ENCODE measurements at regions not wholly inside any gene's neighbourhood (a gene's known extent, or its start where the extent isn't known, plus 50 kb on each side); places are given as distances from the start of the nearest gene placed in this dataset.

GRCh38 chr1:172874950-172875349 lies 175.8 kb downstream of the TNFSF18 start:
- ATAC-seq (ENCODE audit: low read depth): no peak
- Histone ChIP-seq H3K14ac (replicated peaks; ENCODE audit: low read depth, low read length) (no peak overlapping the region), H3K56ac (ENCODE audit: extremely low read depth, insufficient read depth, low read length) (no peak overlapping the region), H3K9me1 (ENCODE audit: insufficient read depth, low read length) (no peaks in the 10 kb centered on the region; the same call in 1 of the 2 replicates), H3K4me2 (ENCODE audit: low read depth, low read length) (no peak overlapping the region), H3K18ac (ENCODE audit: low read depth, low read length) (peak overlapping the region; percentile 6; the same call in 1 of the 2 replicates), H3K9me3 (ENCODE audit: control insufficient read depth, insufficient read depth, low read length) (no peaks in the 10 kb centered on the region), H4K91ac (ENCODE audit: insufficient read depth, low read depth, low read length) (no peak overlapping the region), H3K27ac (ENCODE audit: insufficient read depth, low read length) (no peak overlapping the region), H4K8ac (ENCODE audit: low read depth in 2 of 2, low read length in 2 of 2) (peak overlapping the region in 1 of 2 experiments; percentile 52; a peak in 1 of 4 replicates), H2BK15ac (ENCODE audit: low read depth, low read length) (0 out of 3 replicates have a peak overlapping the region, but pooled peaks have one; percentile 64), H3K79me1 (ENCODE audit: low read depth in 1 of 2, low read length in 2 of 2) (no peaks in the 10 kb centered on the region), H2AK5ac (ENCODE audit: low read depth, low read length) (peak overlapping the region; percentile 64; the same call in 1 of the 2 replicates), H3K4ac (ENCODE audit: low read depth, low read length) (no peak overlapping the region), H2AK9ac (replicated peaks; ENCODE audit: low read depth, low read length, poor library complexity) (no peak overlapping the region), H2AFZ (replicated peaks; ENCODE audit: low read length, poor library complexity) (no peak overlapping the region), H3K27me3 (ENCODE audit: control insufficient read depth, insufficient read depth, low read length) (no peaks in the 10 kb centered on the region), H3K23ac (ENCODE audit: low read depth, low read length) (no peak overlapping the region), H2BK20ac (ENCODE audit: low read depth, low read length) (no peak overlapping the region), H3K4me1 (ENCODE audit: control insufficient read depth, insufficient read depth, low read length) (peaks cover 2% of the 10 kb centered on the region; the same call in 1 of the 2 replicates), H3K4me3 (ENCODE audit: insufficient read depth, low read depth, low read length) (no peak overlapping the region), H4K20me1 (ENCODE audit: insufficient read depth, low read length) (no peaks in the 10 kb centered on the region), H2BK5ac (ENCODE audit: low read depth, low read length, poor library complexity, severe bottlenecking) (no peak overlapping the region), H3K36me3 (ENCODE audit: control insufficient read depth, insufficient read depth, low read length) (no peaks in the 10 kb centered on the region), H2BK120ac (ENCODE audit: low read depth, low read length) (no peak overlapping the region), H4K5ac (ENCODE audit: low read depth, low read length) (peak overlapping the region; percentile 20; the same call in 1 of the 2 replicates), H3K9ac (ENCODE audit: low read depth, low read length) (no peak overlapping the region)
- intact Hi-C loops (cut with micrococcal nuclease): no loop called here
- in situ Hi-C loops (cut with MboI; ENCODE audit: low sequenced_read_pairs): no loop called here
- DNase-seq: peak; percentile 54
- ChIA-PET POLR2A (ENCODE audit: unreplicated experiment) (no interaction called here), CTCF (no interaction called here)
- no TSS peak for BruUV-seq (replicated peaks)
- dilution Hi-C loops (cut with HindIII; ENCODE audit: low sequenced_read_pairs, unreplicated experiment): no loop called here
- WGBS, 2 experiments (ENCODE audit: extremely low coverage in 2 of 2, insufficient read length in 1 of 2): no CpG with 5 or more reads among the region's 1 CpG
- TF ChIP-seq MAFK (IDR thresholded peaks at IDR 0.05; ENCODE audit: low read depth, low read length) (0 out of 2 replicates have a peak, but pooled peaks have one; percentile 10), RAD21 (IDR thresholded peaks at IDR 0.05; ENCODE audit: low read length) (no peak)

Measured in IMR-90 (cell line).